CD4-positive, alpha-beta T cell treated with Interleukin-21 for 1 hour (primary cell): ENCODE measurements at regions not wholly inside any gene's neighbourhood (a gene's known extent, or its start where the extent isn't known, plus 50 kb on each side); places are given as distances from the start of the nearest gene placed in this dataset.
"Not testable (repeated sequence)": the region's sequence is repeated elsewhere in the genome, so short reads cannot be mapped to it uniquely, and the experiment has no call there.

ENCODE experiments used
- DNase-seq: peaks from one replicate; pipeline ENCODE4 v3.0.0-alpha.2; 2020

GRCh38 chr12:97939156-97939555 is 476.6 kb downstream of the RMST start:
- no peak for DNase-seq

- no peak for DNase-seq
Measured at GRCh38 chr12:97940105-97940504, 477.5 kb downstream of the RMST start.

- no peak for DNase-seq
Measured at GRCh38 chr12:97940629-97941028, 478.0 kb downstream of the RMST start.

- no peak for DNase-seq
Measured at GRCh38 chr12:97941686-97942354, 479.2 kb downstream of the RMST start.

DNA sequence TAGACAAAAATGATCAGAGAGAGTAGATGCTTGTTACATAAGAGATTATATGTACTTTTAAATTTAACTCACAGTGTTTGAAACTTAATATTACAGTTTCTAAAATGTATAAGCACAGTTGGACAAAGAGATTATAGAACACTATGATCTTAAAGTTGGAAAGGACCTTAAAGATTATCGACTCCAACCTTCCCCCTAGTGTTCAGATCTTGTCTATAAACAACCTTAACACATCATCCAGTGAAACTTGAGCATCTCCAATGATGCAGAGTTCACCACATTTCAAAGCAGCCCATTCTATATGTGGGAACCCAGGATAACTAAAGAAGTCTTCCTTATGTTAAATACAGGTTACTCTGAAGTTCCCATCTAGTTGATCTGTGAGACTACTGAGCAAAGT is 480.8 kb downstream of the RMST start:
- DNase-seq: no peak

GRCh38 chr12:97944576-97944975 is 482.0 kb downstream of the RMST start:
- DNase-seq: no peak

- no peak for DNase-seq
Measured at GRCh38 chr12:97946701-97947100, 484.1 kb downstream of the RMST start.

- no peak for DNase-seq
Measured at GRCh38 chr12:97948591-97948990, 486.0 kb downstream of the RMST start.

- no peak for DNase-seq
Measured at GRCh38 chr12:97951239-97951638, 488.6 kb downstream of the RMST start.

GRCh38 chr12:97951717-97952116 is 489.1 kb downstream of the RMST start:
- DNase-seq: no peak

GRCh38 chr12:97957109-97957508 is 494.5 kb downstream of the RMST start:
- DNase-seq: no peak

- DNase-seq: no peak
Measured at GRCh38 chr12:97960225-97960624, 497.6 kb downstream of the RMST start.

GRCh38 chr12:97960741-97961608 is 498.4 kb downstream of the RMST start:
- peak; percentile 9 for DNase-seq

DNA sequence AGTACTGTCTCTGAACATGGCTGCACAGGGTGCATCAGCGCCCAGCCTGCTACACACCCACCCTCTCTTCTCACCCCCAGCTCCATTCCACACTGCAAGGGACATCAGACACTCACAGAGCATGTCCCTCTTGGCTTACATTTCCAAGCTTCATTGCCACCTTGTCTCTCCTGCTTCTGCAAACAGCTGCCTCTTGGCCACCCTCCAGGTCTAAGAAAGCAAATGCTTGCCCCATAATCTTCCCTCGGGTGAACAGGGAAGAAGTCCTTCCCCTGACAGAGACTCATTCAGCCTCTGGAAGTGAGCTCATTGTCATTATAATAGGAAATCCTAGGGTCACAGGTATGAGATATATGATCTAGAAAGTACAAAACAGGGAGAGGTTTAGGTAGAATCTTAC is 505.2 kb downstream of the RMST start:
- no peak for DNase-seq

DNA sequence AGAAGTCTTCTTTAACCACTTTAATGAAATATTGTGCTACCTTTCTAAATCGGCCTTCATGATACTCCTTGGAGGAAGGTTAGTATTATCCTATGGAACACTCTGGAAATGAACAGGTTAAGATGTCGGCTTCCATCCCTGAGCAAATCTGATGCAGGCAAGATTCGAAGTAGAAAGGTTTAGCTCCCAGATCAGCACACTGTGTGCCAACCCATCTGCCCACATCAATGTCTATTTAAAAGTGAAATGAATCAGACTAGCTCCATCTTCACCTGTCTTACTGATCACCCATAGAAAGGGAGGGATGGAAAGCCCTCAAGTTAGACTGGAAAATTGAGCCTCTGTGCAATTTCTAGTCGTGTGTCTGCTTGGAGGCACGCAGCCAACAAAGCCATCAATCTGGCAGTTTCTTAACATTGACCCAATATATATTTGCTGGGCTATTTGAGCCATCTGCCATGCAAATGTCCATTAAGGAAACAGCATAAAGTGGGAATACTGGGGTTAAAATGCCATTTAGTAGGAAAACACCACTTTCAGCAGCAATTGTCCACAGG is 506.1 kb downstream of the RMST start:
- no peak for DNase-seq

DNA sequence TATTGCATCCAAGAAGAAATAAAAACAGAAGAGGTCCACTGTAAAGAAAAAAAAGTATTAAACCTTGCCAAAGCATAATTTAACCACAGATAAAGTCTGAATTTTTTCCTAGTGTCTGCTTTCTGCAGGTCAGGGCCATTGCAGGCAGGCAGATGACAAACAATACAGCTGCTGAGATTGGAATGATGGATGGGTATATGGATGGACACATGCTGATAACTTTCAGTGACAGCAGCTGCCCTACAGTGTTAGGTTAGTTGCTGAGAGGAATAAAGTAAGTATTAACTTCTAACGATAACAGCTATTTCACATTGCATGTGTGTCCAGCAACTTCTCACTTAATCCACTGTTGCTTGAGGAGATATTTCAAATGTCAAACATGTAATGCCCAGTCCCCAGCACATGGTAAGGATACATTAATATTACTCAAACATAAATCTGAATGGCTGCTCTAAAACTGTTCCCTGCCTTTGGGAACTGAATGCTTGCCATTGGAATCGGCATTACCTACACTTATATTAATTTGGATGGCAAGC is 515.3 kb downstream of the RMST start:
- DNase-seq: no peak

DNA sequence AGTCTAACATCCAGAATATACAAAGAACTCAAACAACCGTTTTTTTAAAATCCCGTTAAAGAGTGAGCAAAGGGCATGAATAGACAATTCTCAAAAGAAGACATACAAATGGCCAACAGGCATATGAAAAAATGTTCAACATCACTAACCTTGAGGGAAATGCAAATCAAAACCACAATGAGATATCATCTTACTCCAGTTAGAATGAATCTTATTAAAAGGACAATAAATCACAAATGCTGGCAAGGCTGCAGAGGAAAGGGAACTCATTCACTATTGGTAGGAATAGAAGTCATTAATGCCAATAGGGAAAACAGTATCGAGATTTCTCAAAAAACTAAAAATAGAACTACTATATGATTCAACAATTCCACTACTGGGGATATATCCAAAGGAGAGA is 520.1 kb downstream of the RMST start:
- no peak for DNase-seq

- DNase-seq: no peak
Measured at GRCh38 chr12:97983796-97984195, 521.2 kb downstream of the RMST start.

DNA sequence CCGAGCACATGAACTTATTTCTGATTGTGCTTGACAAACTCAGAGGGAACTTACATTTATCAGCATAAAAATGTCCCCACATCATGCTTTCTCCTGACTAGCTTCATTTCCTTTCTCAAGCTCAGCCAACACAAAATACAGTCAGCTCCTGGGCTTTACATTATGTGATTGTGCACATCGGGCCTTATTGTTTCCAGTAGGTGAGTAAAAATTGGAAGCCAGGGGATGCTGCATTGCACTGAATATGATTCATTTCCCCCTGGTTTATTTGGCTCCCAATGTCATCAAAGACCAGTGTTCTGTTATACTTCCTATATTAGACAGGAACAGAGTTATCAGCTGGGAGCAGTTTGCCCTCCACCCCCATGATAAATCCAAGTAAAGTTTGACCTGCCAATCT is 521.8 kb downstream of the RMST start:
- DNase-seq: no peak

- DNase-seq: no peak
Measured at GRCh38 chr12:97984974-97985580, 522.5 kb downstream of the RMST start.

- no peak for DNase-seq
Measured at GRCh38 chr12:97985834-97986233, 523.2 kb downstream of the RMST start.

DNA sequence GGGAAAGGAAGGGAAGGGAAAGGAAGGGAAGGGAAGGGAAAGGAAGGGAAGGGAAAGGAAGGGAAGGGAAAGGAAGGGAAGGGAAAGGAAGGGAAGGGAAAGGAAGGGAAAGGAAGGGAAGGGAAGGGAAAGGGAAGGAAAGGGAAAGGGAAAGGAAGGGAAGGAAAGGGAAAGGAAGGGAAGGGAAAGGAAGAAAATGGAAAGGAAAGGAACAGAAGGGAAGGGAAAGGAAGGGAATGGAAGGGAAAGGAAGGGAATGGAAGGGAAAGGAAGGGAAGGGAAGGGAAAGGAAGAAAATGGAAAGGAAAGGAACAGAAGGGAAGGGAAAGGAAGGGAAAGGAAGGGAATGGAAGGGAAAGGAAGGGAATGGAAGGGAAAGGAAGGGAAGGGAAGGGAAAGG is 526.0 kb downstream of the RMST start:
- not testable (repeated sequence) for DNase-seq

DNA sequence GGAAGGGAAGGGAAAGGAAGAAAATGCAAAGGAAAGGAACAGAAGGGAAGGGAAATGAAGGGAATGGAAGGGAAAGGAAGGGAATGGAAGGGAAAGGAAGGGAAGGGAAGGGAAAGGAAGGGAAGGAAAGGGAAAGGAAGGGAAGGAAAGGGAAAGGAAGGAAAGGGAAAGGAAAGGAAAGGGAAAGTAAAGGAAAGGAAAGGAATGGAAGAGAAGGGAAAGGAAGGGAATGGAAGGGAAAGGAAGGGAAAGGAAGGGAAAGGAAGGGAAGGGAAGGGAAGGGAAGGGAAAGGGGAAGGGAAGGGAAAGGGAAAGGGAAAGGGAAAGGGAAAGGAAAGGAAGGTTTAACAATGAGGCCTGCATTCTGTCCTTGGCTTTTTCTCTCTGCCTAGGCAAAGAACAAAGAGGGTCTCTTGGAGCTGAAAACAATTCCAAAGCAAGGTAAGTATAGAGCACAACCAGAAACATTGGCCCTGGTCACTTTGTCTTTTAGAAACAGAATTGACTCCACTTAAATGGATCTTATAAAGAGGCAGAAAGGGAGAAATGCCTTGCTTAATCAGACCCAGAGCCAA is 525.9 kb upstream of the TMPO start:
- no peak for DNase-seq
